ENCODE measurements at regions not wholly inside any gene's neighbourhood (a gene's known extent, or its start where the extent isn't known, plus 50 kb on each side); places are given as distances from the start of the nearest gene placed in this dataset.
A peak's percentile ranks its signal among the peaks of the same experiment; 100 is the strongest.

- DNase-seq, result no peak
- H3K27ac ChIP-seq, result no peak overlapping the region
- no peak overlapping the region for H3K4me3 ChIP-seq
- TF ChIP-seq CTCF (IDR thresholded peaks at IDR 0.05 in 8 of 11, conservative IDR thresholded peaks at IDR 0.05 in 3 of 11), result no peak
- TF ChIP-seq POLR2A (IDR thresholded peaks at IDR 0.05), result no peak
- no peak for TF ChIP-seq POLR2AphosphoS5 (IDR thresholded peaks at IDR 0.05)
- H3K27me3 ChIP-seq (replicated peaks in 1 of 7), result no peaks in the 10 kb centered on the region
- no peaks in the 10 kb centered on the region for H3K9me3 ChIP-seq
- H3K36me3 ChIP-seq, result no peaks in the 10 kb centered on the region
- intact Hi-C loops (cut with DNase I; ENCODE audit: low total_unique reads), result no loop called here
- 62 to 81% (median 69%) methylated on average over 8 of the region's 8 CpGs for WGBS, 5 donors
- H3K4me1 ChIP-seq, result peaks cover 0 to 26% (median 8%) of the 10 kb centered on the region in 6 donors
Measured at GRCh38 chr15:38624244-38625205, 59.9 kb upstream of the RASGRP1 start.

GRCh38 chr15:38625886-38626285 is 61.3 kb upstream of the RASGRP1 start:
- Histone ChIP-seq H3K9me3 (no peaks in the 10 kb centered on the region), H3K4me1 (peaks cover 0 to 18% (median 8%) of the 10 kb centered on the region in 6 donors), H3K27me3 (replicated peaks in 1 of 7) (no peaks in the 10 kb centered on the region), H3K27ac (no peak overlapping the region), H3K36me3 (no peaks in the 10 kb centered on the region), H3K4me3 (no peak overlapping the region)
- TF ChIP-seq POLR2A (IDR thresholded peaks at IDR 0.05) (no peak), CTCF (IDR thresholded peaks at IDR 0.05 in 8 of 11, conservative IDR thresholded peaks at IDR 0.05 in 3 of 11) (no peak), POLR2AphosphoS5 (IDR thresholded peaks at IDR 0.05) (no peak)
- intact Hi-C loops (cut with DNase I; ENCODE audit: low total_unique reads), result no loop called here
- no peak for DNase-seq
- WGBS, 5 donors, result 65 to 89% (median 71%) methylated on average over 2 of the region's 2 CpGs

GRCh38 chr15:38626443-38627050 is 61.9 kb upstream of the RASGRP1 start:
- Histone ChIP-seq H3K27me3 (replicated peaks in 1 of 7) (no peaks in the 10 kb centered on the region), H3K4me1 (peaks cover 0 to 14% (median 8%) of the 10 kb centered on the region in 6 donors), H3K27ac (peak overlapping the region in 2 of 8 donors; percentile 16 to 25), H3K36me3 (no peaks in the 10 kb centered on the region), H3K9me3 (no peaks in the 10 kb centered on the region), H3K4me3 (no peak overlapping the region)
- no peak for DNase-seq
- WGBS, 5 donors, result 44 to 51% (median 46%) methylated on average over 4 of the region's 4 CpGs
- TF ChIP-seq POLR2AphosphoS5 (IDR thresholded peaks at IDR 0.05) (no peak), CTCF (IDR thresholded peaks at IDR 0.05 in 8 of 11, conservative IDR thresholded peaks at IDR 0.05 in 3 of 11) (no peak), POLR2A (IDR thresholded peaks at IDR 0.05) (no peak)
- intact Hi-C loops (cut with DNase I; ENCODE audit: low total_unique reads), result no loop called here

- no peaks in the 10 kb centered on the region for H3K27me3 ChIP-seq (replicated peaks in 1 of 7)
- no peak overlapping the region for H3K27ac ChIP-seq
- intact Hi-C loops (cut with DNase I; ENCODE audit: low total_unique reads), result no loop called here
- TF ChIP-seq POLR2A (IDR thresholded peaks at IDR 0.05) (no peak), CTCF (IDR thresholded peaks at IDR 0.05 in 8 of 11, conservative IDR thresholded peaks at IDR 0.05 in 3 of 11) (no peak), POLR2AphosphoS5 (IDR thresholded peaks at IDR 0.05) (no peak)
- H3K4me3 ChIP-seq, result no peak overlapping the region
- peaks cover 0 to 14% (median 8%) of the 10 kb centered on the region in 6 donors for H3K4me1 ChIP-seq
- no peaks in the 10 kb centered on the region for H3K36me3 ChIP-seq
- no peak for DNase-seq
- H3K9me3 ChIP-seq, result no peaks in the 10 kb centered on the region
- WGBS, 5 donors, result 81 to 93% (median 90%) methylated on average over 12 of the region's 12 CpGs
Measured at GRCh38 chr15:38627689-38628277, 63.2 kb upstream of the RASGRP1 start.

All from spleen (tissue), 11 donors.